HEK293 (cell line): ENCODE measurements at regions not wholly inside any gene's neighbourhood (a gene's known extent, or its start where the extent isn't known, plus 50 kb on each side); places are given as distances from the start of the nearest gene placed in this dataset.
"Not testable (repeated sequence)": the region's sequence is repeated elsewhere in the genome, so short reads cannot be mapped to it uniquely, and the experiment has no call there.

ENCODE experiments used
- CTCF ChIA-PET: fragments of 350-600 bp; formaldehyde crosslinking; extraction: SDS; loops from one replicate; lab custom pipeline; 2021; ENCODE audit warnings: antibody characterized with exemption; lab: Yijun Ruan, JAX
- POLR2A ChIA-PET: fragments of 300-600 bp; formaldehyde crosslinking; extraction: SDS; loops from one replicate; lab custom pipeline; 2020; ENCODE audit warnings: antibody characterized with exemption, inconsistent platforms; lab: Yijun Ruan, JAX
- H3K27ac ChIP-seq: fragments of 200-500 bp; sonication (Bioruptor generic); 2 replicates; pipeline ENCODE4 v1.5.1; 2014; ENCODE audit warnings: low read depth, low read length, control low read depth, inconsistent platforms; ENCODE audit errors: extremely low read depth
- H3K36me3 ChIP-seq, 2 experiments: fragments of 200-500 bp in 1 of 2; sonication (Bioruptor generic) in 1 of 2; 1 replicate in 1 of 2; 2 replicates in 1 of 2; pipeline ENCODE4 v1.5.1; 2014 to 2017; ENCODE audit warnings: inconsistent platforms in 2 of 2, low read length in 2 of 2; ENCODE audit not compliant: control insufficient read depth in 2 of 2, insufficient read depth in 1 of 2
- H3K4me1 ChIP-seq: fragments of 200-500 bp; sonication (Bioruptor generic); 2 replicates; pipeline ENCODE4 v1.5.1; 2014; ENCODE audit warnings: mild to moderate bottlenecking, low read length, inconsistent platforms; ENCODE audit not compliant: control insufficient read depth, insufficient read depth
- H3K4me3 ChIP-seq: 2 replicates; pipeline ENCODE4 v1.5.1; 2011; ENCODE audit warnings: low read depth, mild to moderate bottlenecking, control low read depth, low read length, moderate library complexity
- H3K9me3 ChIP-seq: fragments of 200-500 bp; sonication (Bioruptor generic); 2 replicates; pipeline ENCODE4 v1.5.1; 2014; ENCODE audit warnings: low read depth, low read length, inconsistent platforms; ENCODE audit not compliant: control insufficient read depth, insufficient read depth
- HOXA7 ChIP-seq: sonication (generic); formaldehyde crosslinking; IDR thresholded peaks from 2 replicates; pipeline ENCODE4 v1.8.1; 2022; ENCODE audit warnings: missing genetic modification reagents, borderline replicate concordance
- PRDM1 ChIP-seq: fragments of 450-650 bp; formaldehyde crosslinking; IDR thresholded peaks from 2 replicates; pipeline ENCODE4; 2016; ENCODE audit warnings: missing biosample characterization, missing genetic modification characterization
- WT1 ChIP-seq: fragments of 450-650 bp; formaldehyde crosslinking; IDR thresholded peaks from 2 replicates; pipeline ENCODE4 v1.5.1; 2016; ENCODE audit warnings: missing biosample characterization, missing genetic modification characterization
- ZBTB17 ChIP-seq: fragments of 450-650 bp; formaldehyde crosslinking; IDR thresholded peaks from 2 replicates; pipeline ENCODE4 v1.5.1; 2016; ENCODE audit warnings: missing biosample characterization, missing genetic modification characterization
- ZNF132 ChIP-seq: fragments of 450-650 bp; formaldehyde crosslinking; IDR thresholded peaks from 2 replicates; pipeline ENCODE4 v1.5.1; 2017; ENCODE audit warnings: missing biosample characterization, missing genetic modification characterization, borderline replicate concordance
- ZNF138 ChIP-seq: fragments of 450-650 bp; formaldehyde crosslinking; IDR thresholded peaks from 2 replicates; pipeline ENCODE4 v1.5.1; 2016; ENCODE audit warnings: missing biosample characterization, missing genetic modification characterization, borderline replicate concordance
- ZNF175 ChIP-seq: fragments of 450-650 bp; formaldehyde crosslinking; IDR thresholded peaks from 2 replicates; pipeline ENCODE4 v1.5.1; 2016; ENCODE audit warnings: missing biosample characterization, missing genetic modification characterization
- ZNF239 ChIP-seq: fragments of 450-650 bp; formaldehyde crosslinking; IDR thresholded peaks from 2 replicates; pipeline ENCODE4 v1.5.1; 2016; ENCODE audit warnings: missing biosample characterization, missing genetic modification characterization
- ZNF24 ChIP-seq: fragments of 450-650 bp; formaldehyde crosslinking; IDR thresholded peaks from 2 replicates; pipeline ENCODE4 v1.5.1; 2016; ENCODE audit warnings: missing biosample characterization, missing genetic modification characterization
- ZNF274 ChIP-seq, 2 experiments: fragments of 200-500 bp in 1 of 2; fragments of 450-650 bp in 1 of 2; sonication (Bioruptor generic) in 1 of 2; formaldehyde crosslinking in 1 of 2; IDR thresholded peaks; 2 replicates each; pipeline versions ENCODE4 v1.5.1 to v1.6.1; 2014 to 2016; ENCODE audit warnings: borderline replicate concordance in 1 of 2, inconsistent platforms in 1 of 2, low read length in 1 of 2, missing biosample characterization in 1 of 2, missing genetic modification characterization in 1 of 2
- ZNF292 ChIP-seq: fragments of 450-650 bp; formaldehyde crosslinking; IDR thresholded peaks from 2 replicates; pipeline ENCODE4 v1.5.1; 2016; ENCODE audit warnings: low read depth, missing biosample characterization, missing genetic modification characterization, borderline replicate concordance
- ZNF37A ChIP-seq: fragments of 450-650 bp; IDR thresholded peaks from 2 replicates; pipeline ENCODE4 v1.5.1; 2018; ENCODE audit warnings: missing biosample characterization, missing genetic modification characterization
- ZNF571 ChIP-seq: fragments of 450-650 bp; formaldehyde crosslinking; IDR thresholded peaks from 2 replicates; pipeline ENCODE4 v1.5.0; 2017; ENCODE audit warnings: missing biosample characterization, missing genetic modification characterization
- ZNF658 ChIP-seq: fragments of 450-650 bp; formaldehyde crosslinking; IDR thresholded peaks from 2 replicates; pipeline ENCODE4; 2016; ENCODE audit warnings: missing biosample characterization, missing genetic modification characterization
- TF ChIP-seq, protein P1 (sequence below): fragments of 450-650 bp; formaldehyde crosslinking; IDR thresholded peaks from 2 replicates; pipeline ENCODE4 v1.5.1; 2016; ENCODE audit warnings: missing biosample characterization, missing genetic modification characterization
- TF ChIP-seq, protein P2 (sequence below): fragments of 450-650 bp; formaldehyde crosslinking; IDR thresholded peaks from 2 replicates; pipeline ENCODE4 v1.5.1; 2016; ENCODE audit warnings: missing biosample characterization, missing genetic modification characterization

DNA sequence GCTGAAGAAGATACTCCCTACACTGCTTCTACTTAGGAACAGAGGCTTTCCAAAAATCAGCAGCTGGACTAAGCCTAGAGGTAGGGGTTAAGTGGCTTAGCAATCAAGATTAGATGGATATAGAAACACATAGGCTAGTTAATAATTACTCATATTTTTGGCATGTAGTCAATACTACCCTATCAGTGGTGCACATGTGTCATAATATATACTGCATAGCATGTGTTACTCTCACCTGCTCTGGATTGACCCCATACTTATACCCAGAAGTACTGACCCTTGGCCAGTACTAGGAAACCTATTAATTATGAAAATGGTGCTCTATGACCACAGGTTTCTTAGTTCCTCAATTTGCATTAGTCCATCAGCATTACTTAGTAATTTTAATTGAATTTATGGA is 528.4 kb upstream of the LMO3 start:
- TF ChIP-seq ZNF292 (no peak), HOXA7 (CRISPR knock-in tag) (no peak), ZNF37A (tag by site-specific recombination) (no peak), ZNF24 (tag by site-specific recombination) (no peak), ZNF138 (tag by site-specific recombination) (no peak), ZBTB17 (tag by site-specific recombination) (no peak)
- TF ChIP-seq, all 188 proteins: peak for 0
- H3K36me3 ChIP-seq: no peaks in the 10 kb centered on the region
- ChIA-PET POLR2A (no interaction called here), CTCF (no interaction called here)
- H3K27ac ChIP-seq: no peak overlapping the region
- no peaks in the 10 kb centered on the region for H3K9me3 ChIP-seq
- no peaks in the 10 kb centered on the region for H3K4me1 ChIP-seq
- no peak overlapping the region for H3K4me3 ChIP-seq

DNA sequence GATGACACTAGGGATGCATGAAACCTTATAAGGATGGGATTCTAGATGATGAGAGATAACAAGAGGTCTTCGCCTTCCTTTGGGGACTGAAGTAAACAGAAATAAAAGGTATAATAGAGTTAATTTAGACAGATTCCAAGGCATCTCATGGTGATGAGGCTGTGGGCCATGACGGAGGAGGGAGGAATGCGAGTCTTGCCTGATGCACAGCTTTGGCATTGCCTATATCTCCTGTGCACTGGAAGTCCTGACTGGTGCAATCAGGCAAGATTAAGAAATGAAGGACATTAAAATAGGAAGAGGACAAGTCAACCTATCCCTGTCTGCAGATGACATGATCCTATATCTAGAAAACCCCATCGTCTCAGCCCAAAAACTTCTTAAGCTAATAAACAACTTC is 526.4 kb upstream of the LMO3 start:
- no peaks in the 10 kb centered on the region for H3K36me3 ChIP-seq
- H3K4me3 ChIP-seq: no peak overlapping the region
- no peak overlapping the region for H3K27ac ChIP-seq
- H3K9me3 ChIP-seq: no peaks in the 10 kb centered on the region
- no peaks in the 10 kb centered on the region for H3K4me1 ChIP-seq
- POLR2A ChIA-PET: no interaction called here
- CTCF ChIA-PET: no interaction called here
- TF ChIP-seq PRDM1 (tag by site-specific recombination) (no peak), WT1 (no peak), ZNF571 (no peak), ZNF239 (tag by site-specific recombination) (no peak), ZNF658 (tag by site-specific recombination) (no peak), HOXA7 (CRISPR knock-in tag) (no peak), ZNF274 (IDR thresholded peaks at IDR 0.05; ENCODE audit: low read length) (no peak), ZNF274 (tag by site-specific recombination; IDR thresholded peaks at IDR 0.05; ENCODE audit: borderline replicate concordance) (no peak), ZNF132 (no peak)
- TF ChIP-seq, protein P1, sequence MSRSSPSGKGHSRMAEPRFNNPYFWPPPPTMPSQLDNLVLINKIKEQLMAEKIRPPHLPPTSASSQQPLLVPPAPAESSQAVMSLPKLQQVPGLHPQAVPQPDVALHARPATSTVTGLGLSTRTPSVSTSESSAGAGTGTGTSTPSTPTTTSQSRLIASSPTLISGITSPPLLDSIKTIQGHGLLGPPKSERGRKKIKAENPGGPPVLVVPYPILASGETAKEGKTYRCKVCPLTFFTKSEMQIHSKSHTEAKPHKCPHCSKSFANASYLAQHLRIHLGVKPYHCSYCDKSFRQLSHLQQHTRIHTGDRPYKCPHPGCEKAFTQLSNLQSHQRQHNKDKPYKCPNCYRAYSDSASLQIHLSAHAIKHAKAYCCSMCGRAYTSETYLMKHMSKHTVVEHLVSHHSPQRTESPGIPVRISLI (tag by site-specific recombination): no peak

DNA sequence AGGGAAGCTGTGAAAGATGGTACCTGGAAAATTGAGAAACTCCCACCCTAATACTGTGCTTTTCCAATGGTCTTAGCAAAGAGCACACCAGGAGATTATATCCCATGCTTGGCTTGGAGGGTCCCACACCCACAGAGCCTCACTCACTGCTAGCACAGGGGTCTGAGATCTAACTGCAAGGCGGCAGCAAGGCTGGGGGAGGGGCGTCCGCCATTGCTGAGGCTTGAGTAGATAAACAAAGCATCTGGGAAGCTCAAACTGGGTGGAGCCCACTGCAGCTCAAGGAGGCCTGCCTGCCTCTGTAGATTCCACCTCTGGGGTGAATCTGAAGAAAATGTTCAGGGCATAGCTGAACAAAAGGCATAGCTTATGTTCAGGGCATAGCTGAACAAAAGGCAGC is 510.6 kb upstream of the LMO3 start:
- POLR2A ChIA-PET, CTCF ChIA-PET, H3K36me3 ChIP-seq, H3K27ac ChIP-seq, H3K4me3 ChIP-seq, H3K9me3 ChIP-seq, H3K4me1 ChIP-seq: not testable (repeated sequence)

DNA sequence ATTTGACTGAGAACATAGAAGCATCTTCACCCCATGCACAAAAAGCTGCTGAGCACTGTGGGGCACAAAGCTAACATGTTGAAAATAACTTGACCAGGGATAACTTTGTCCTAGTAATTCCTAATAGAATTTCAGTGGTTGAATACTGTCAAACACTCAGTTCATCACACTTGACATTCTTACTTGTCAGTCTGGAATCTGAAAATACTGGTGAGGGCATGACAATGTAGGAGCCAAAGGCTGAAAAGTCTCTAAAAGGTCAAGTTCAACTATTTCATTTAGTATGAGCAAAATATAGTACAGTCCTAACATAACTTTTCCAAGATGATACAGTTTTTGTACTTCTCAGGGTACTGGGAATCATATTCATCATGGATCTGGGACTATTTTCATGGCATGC is 504.4 kb upstream of the LMO3 start:
- Histone ChIP-seq H3K9me3 (no peaks in the 10 kb centered on the region), H3K4me3 (no peak overlapping the region), H3K36me3 (no peaks in the 10 kb centered on the region), H3K27ac (no peak overlapping the region), H3K4me1 (no peaks in the 10 kb centered on the region)
- TF ChIP-seq, protein P2, sequence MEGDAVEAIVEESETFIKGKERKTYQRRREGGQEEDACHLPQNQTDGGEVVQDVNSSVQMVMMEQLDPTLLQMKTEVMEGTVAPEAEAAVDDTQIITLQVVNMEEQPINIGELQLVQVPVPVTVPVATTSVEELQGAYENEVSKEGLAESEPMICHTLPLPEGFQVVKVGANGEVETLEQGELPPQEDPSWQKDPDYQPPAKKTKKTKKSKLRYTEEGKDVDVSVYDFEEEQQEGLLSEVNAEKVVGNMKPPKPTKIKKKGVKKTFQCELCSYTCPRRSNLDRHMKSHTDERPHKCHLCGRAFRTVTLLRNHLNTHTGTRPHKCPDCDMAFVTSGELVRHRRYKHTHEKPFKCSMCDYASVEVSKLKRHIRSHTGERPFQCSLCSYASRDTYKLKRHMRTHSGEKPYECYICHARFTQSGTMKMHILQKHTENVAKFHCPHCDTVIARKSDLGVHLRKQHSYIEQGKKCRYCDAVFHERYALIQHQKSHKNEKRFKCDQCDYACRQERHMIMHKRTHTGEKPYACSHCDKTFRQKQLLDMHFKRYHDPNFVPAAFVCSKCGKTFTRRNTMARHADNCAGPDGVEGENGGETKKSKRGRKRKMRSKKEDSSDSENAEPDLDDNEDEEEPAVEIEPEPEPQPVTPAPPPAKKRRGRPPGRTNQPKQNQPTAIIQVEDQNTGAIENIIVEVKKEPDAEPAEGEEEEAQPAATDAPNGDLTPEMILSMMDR (tag by site-specific recombination): no peak
- no peak for TF ChIP-seq ZNF175 (tag by site-specific recombination)
- ChIA-PET CTCF (no interaction called here), POLR2A (no interaction called here)
